Neural cell (in vitro differentiated cells): ENCODE measurements at regions not wholly inside any gene's neighbourhood (a gene's known extent, or its start where the extent isn't known, plus 50 kb on each side); places are given as distances from the start of the nearest gene placed in this dataset.
"Not testable (repeated sequence)": the region's sequence is repeated elsewhere in the genome, so short reads cannot be mapped to it uniquely, and the experiment has no call there.

Source experiments
- H2AFZ ChIP-seq: fragments of 200-600, 300-800 bp; sonication (generic), shearing (Covaris generic); 2 replicates; pipeline ENCODE4 v1.6.0; 2014; ENCODE audit warnings: low read depth, mild to moderate bottlenecking, antibody characterized with exemption, low read length, moderate library complexity
- H3F3A ChIP-seq: fragments of 200-600 bp; shearing (Covaris generic); 2 replicates; pipeline ENCODE4 v1.6.1; 2016; ENCODE audit warnings: mild to moderate bottlenecking, moderate library complexity, mixed read lengths, antibody characterized with exemption, low read length; ENCODE audit not compliant: insufficient read depth, poor library complexity, severe bottlenecking
- H3K27ac ChIP-seq: fragments of 200-600, 300-800 bp; sonication (generic), shearing (Covaris generic); 2 replicates; pipeline ENCODE4 v1.5.1; 2014; ENCODE audit warnings: mild to moderate bottlenecking, low read length, moderate library complexity
- H3K27me3 ChIP-seq: fragments of 300-800, 200-600 bp; sonication (generic), shearing (Covaris generic); 2 replicates; pipeline ENCODE4 v1.6.0; 2014; ENCODE audit warnings: mild to moderate bottlenecking, low read depth, low read length, moderate library complexity; ENCODE audit not compliant: insufficient read depth
- H3K36me3 ChIP-seq: fragments of 300-800, 200-600 bp; sonication (generic), shearing (Covaris generic); 2 replicates; pipeline ENCODE4 v1.5.1; 2014; ENCODE audit warnings: mild to moderate bottlenecking, antibody characterized with exemption, low read length, moderate library complexity; ENCODE audit not compliant: insufficient read depth
- H3K4me2 ChIP-seq: fragments of 300-800, 200-600 bp; sonication (generic), shearing (Covaris generic); 2 replicates; pipeline ENCODE4 v1.6.0; 2014; ENCODE audit warnings: mild to moderate bottlenecking, low read length
- H3K4me3 ChIP-seq: fragments of 300-800, 200-600 bp; sonication (generic), shearing (Covaris generic); 2 replicates; pipeline ENCODE4 v1.5.1; 2014; ENCODE audit warnings: mild to moderate bottlenecking, low read length, moderate library complexity
- H3K79me2 ChIP-seq: fragments of 200-600 bp; shearing (Covaris generic); replicated peaks from 2 replicates; pipeline ENCODE4 v1.6.0; 2014; ENCODE audit warnings: mild to moderate bottlenecking, low read length, moderate library complexity; ENCODE audit not compliant: insufficient read depth
- H3K9ac ChIP-seq: fragments of 300-800, 200-600 bp; sonication (generic), shearing (Covaris generic); 2 replicates; pipeline ENCODE4 v1.6.1; 2016; ENCODE audit warnings: mild to moderate bottlenecking, low read length, mixed read lengths
- H3K9me2 ChIP-seq: fragments of 200-600 bp; shearing (Covaris generic); 2 replicates; pipeline ENCODE4 v1.6.1; 2016; ENCODE audit warnings: mild to moderate bottlenecking, low read length, mixed read lengths; ENCODE audit not compliant: insufficient read depth
- H3K9me3 ChIP-seq: fragments of 200-600, 300-800 bp; sonication (generic), shearing (Covaris generic); 2 replicates; pipeline ENCODE4 v1.6.1; 2016; ENCODE audit warnings: mild to moderate bottlenecking, mixed run types, low read length, moderate library complexity, mixed read lengths
- H4K20me1 ChIP-seq: fragments of 200-600 bp; shearing (Covaris generic); 2 replicates; pipeline ENCODE4 v1.6.1; 2016; ENCODE audit warnings: mild to moderate bottlenecking, mixed run types; ENCODE audit not compliant: insufficient read depth

DNA sequence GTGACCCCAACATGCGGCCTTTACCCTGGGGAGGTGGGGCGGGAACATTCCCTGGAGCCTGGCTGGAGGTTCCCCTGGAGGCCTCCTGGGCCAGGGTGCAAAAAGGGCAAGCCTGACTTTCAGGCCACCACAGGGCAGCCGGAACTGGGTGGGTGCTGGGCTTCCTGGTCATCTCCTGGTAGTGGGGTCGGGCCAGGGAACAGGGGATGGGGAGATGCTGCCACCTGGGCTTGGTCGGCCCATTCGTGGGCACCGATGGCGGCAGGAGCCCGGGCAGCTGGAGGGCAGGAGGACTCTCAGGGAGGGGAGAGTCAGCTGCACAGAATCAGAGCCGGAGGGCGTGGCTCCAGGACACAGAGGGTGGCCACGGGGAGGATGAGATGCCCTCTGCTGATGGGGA is 112.0 kb upstream of the EFCAB3 start:
- H3K79me2 ChIP-seq, H3K4me3 ChIP-seq, H3K9me3 ChIP-seq, H2AFZ ChIP-seq, H3K9me2 ChIP-seq, H4K20me1 ChIP-seq, H3K36me3 ChIP-seq, H3K27ac ChIP-seq, H3F3A ChIP-seq, H3K4me2 ChIP-seq, H3K27me3 ChIP-seq, H3K9ac ChIP-seq: not testable (repeated sequence)

GRCh38 chr17:62264974-62265373 is 115.4 kb upstream of the EFCAB3 start:
- not testable (repeated sequence) for H4K20me1 ChIP-seq, H3K27ac ChIP-seq, H3K4me2 ChIP-seq, H3K27me3 ChIP-seq, H3K9me3 ChIP-seq, H3K36me3 ChIP-seq, H3K4me3 ChIP-seq, H3K79me2 ChIP-seq, H3F3A ChIP-seq, H2AFZ ChIP-seq, H3K9ac ChIP-seq, H3K9me2 ChIP-seq

DNA sequence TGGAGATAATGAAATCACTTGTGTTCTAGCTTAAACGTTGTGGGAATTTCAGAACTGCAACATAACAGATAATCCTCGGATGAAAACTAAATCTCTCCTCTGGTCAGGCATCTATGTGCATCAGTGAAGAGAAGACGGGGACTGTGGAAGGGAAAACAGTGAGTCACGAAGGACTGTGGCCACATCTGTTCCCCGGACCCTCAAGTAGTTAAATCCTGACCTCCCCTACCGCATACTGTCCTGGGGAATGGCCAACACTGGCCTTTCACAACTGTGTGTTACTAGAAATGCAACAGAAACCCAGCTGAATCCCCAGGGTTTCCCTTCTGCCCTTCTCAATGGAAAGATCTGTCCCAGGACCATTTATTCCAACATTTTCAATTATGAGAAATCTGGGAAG is 124.6 kb upstream of the EFCAB3 start:
- H3K79me2 ChIP-seq, H3K9me3 ChIP-seq, H4K20me1 ChIP-seq, H3F3A ChIP-seq, H2AFZ ChIP-seq, H3K27ac ChIP-seq, H3K4me2 ChIP-seq, H3K27me3 ChIP-seq, H3K4me3 ChIP-seq, H3K9me2 ChIP-seq, H3K9ac ChIP-seq, H3K36me3 ChIP-seq: not testable (repeated sequence)

DNA sequence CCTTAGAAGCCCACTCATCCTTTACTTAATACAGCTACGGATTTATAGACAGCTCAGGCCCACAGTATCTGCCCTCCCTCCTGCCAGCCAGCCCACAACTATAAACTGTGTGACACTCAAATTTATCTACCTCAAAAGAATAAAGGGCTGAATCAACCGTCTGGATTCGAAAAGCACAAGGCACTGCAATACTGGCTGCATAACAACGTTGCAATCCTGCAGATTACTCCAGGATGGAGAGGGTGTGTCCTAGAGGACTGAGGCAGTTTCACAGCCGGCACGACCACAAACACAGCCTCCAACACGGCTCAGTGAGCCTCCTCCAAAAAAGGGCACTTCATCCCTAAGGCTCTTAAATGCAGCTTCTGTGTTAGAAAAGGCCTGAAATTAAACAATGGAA is 138.3 kb upstream of the EFCAB3 start:
- H3K36me3 ChIP-seq, H3K9me2 ChIP-seq, H3K4me2 ChIP-seq, H2AFZ ChIP-seq, H3K79me2 ChIP-seq, H3K27ac ChIP-seq, H4K20me1 ChIP-seq, H3F3A ChIP-seq, H3K9ac ChIP-seq, H3K27me3 ChIP-seq, H3K4me3 ChIP-seq, H3K9me3 ChIP-seq: not testable (repeated sequence)

DNA sequence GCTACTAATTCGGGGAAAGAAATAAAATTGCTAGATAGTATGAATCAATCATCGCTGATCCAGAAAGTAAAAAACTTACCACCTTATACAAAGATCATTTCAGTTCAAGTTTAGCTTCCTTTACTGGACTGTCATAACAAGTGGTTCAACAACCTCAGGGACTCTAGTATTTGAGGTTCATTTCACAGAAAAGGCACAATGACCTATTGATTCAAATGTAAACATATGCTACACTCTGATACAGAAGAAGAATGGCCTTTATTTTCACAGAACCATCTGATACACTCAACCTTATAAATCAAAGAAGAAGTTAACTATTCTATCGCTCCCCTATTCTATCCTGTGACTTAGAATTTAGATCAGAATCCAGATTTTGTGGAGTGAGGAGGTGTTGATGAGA is 140.8 kb upstream of the EFCAB3 start:
- H3K79me2 ChIP-seq, H3K4me2 ChIP-seq, H3K9me3 ChIP-seq, H3K9ac ChIP-seq, H3K36me3 ChIP-seq, H3K4me3 ChIP-seq, H3F3A ChIP-seq, H3K27ac ChIP-seq, H4K20me1 ChIP-seq, H3K9me2 ChIP-seq, H2AFZ ChIP-seq, H3K27me3 ChIP-seq: not testable (repeated sequence)

DNA sequence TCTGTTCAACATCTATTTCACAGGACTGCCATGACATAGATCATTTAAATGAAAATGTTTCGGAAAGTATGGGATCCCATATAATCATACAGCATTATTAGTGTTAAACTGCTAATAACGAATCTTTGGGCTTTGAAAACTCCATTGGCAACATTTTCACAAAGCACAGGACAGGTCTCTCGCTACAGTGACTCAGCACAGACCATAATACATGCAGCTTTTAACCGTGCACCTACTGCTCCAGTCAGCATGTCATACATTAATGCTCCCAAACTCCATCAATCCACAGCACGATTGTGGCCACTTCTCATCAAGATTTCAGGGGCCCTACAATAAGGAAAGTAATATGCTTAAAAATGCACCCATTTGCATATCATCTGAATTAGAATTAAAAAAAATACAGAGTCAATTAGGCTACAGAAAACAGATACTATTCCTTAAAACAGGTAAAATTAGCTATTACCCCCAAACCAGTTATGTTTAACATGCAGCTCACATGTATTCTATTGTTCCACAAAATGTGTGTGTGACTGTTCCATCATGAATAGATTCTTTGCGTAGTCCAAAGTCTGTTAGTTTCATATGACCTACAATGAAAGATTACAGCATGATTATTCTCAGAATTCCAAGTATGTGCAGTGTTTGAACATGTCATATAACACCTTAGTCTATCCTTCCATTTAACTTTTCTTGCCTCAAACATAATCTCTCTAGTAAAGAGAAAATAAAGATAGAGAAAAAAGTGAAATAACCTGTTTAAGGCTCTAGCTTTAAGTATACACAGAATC is 141.6 kb upstream of the EFCAB3 start:
- not testable (repeated sequence) for H3K27ac ChIP-seq, H4K20me1 ChIP-seq, H3K4me3 ChIP-seq, H3K9me3 ChIP-seq, H3K9ac ChIP-seq, H3K27me3 ChIP-seq, H3K9me2 ChIP-seq, H3K79me2 ChIP-seq, H2AFZ ChIP-seq, H3F3A ChIP-seq, H3K36me3 ChIP-seq, H3K4me2 ChIP-seq

DNA sequence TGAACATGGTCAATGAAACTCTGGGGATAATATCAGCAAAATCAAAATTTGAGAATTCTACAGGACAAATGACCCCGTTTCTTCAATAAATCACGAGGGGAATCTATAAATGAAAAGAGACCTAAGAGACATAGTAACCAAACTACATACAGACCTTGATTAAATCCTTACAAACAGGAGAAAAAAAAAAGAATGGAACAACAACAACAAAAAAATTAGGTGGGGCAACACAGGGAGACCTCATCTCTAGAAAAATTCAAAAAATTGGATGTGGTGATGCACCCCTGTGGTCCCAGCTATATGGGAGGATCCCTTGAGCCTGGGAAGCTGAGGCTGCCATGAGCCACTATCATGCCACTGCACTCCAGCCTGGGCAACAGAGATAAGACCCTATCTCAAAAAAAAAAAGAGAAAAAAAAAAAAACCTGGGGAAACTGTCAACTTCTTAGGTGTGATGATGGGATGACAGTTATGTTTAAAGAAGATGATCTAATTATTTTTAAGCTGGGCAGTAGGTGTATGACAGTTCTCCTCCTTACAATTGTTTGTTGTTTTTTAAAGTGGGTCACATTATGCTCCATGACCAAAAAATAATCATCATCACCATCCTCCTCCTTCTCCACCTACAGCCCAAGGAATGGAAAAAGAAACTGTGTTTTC is 146.4 kb upstream of the EFCAB3 start:
- H3K27ac ChIP-seq, H3K9me2 ChIP-seq: not testable (repeated sequence)

GRCh38 chr17:62231293-62231692 is 149.1 kb upstream of the EFCAB3 start:
- not testable (repeated sequence) for H3K9ac ChIP-seq, H3K36me3 ChIP-seq, H3K79me2 ChIP-seq, H2AFZ ChIP-seq, H4K20me1 ChIP-seq, H3K9me2 ChIP-seq, H3F3A ChIP-seq, H3K9me3 ChIP-seq, H3K4me3 ChIP-seq, H3K27ac ChIP-seq, H3K4me2 ChIP-seq, H3K27me3 ChIP-seq

More for the DNA sequence above, 146.4 kb upstream of the EFCAB3 start:
- H3K9ac ChIP-seq, H3K36me3 ChIP-seq, H3K4me3 ChIP-seq, H3K4me2 ChIP-seq, H3K9me3 ChIP-seq, H3K27me3 ChIP-seq, H4K20me1 ChIP-seq, H2AFZ ChIP-seq, H3F3A ChIP-seq, H3K79me2 ChIP-seq: not testable (repeated sequence)
